ENCODE measurements at regions not wholly inside any gene's neighbourhood (a gene's known extent, or its start where the extent isn't known, plus 50 kb on each side); places are given as distances from the start of the nearest gene placed in this dataset.

DNA sequence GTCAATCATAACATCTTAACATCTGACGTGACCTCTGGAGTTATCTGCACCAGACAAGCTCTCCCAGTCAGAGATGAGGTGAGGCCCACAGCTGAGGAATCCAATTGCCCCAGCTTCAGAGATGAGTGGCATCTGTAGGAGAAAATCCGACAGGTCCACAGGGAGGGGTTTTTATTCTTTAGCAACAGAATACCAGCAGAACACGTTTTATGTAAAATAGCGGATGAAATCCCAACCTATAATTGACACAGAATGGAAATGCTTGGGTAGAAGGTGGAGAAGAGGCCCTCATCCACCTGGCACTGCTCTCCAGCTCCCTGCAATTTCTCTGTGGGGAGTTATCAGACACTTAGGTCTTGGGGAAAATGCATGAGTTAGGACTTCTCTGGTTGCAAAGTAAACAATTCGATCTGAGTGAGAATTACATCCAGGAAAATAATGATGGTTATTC, 144.2 kb upstream of the NRP1 start:
- Histone ChIP-seq H3K9ac (replicated peaks in 1 of 4; ENCODE audit: extremely low read depth in 1 of 4, low read depth in 3 of 4, low read length in 3 of 4) (no peak overlapping the region), H3K23me2 (ENCODE audit: low read depth, low read length) (no peaks in the 10 kb centered on the region), H2BK20ac (ENCODE audit: low read length) (no peak overlapping the region), H2AK5ac (ENCODE audit: low read depth, low read length) (no peak overlapping the region), H4K20me1 (replicated peaks in 1 of 2; ENCODE audit: control insufficient read depth in 1 of 2, insufficient read depth in 2 of 2, low read length in 2 of 2) (no peaks in the 10 kb centered on the region), H3K36me3 (ENCODE audit: control insufficient read depth in 2 of 4, insufficient read depth in 4 of 4, low read length in 3 of 4) (peaks cover 0 to 3% (median 0%) of the 10 kb centered on the region in 4 experiments; a peak in 1 of 8 replicates), H2AFZ (ENCODE audit: low read length) (no peak overlapping the region), H2BK12ac (ENCODE audit: low read depth, low read length) (no peak overlapping the region), H3K23ac (ENCODE audit: insufficient read length) (no peak overlapping the region), H3K4me3 (ENCODE audit: extremely low read depth in 1 of 4, insufficient read depth in 2 of 4, low read depth in 3 of 4, low read length in 4 of 4) (no peak overlapping the region), H3K56ac (replicated peaks; ENCODE audit: insufficient read length, low read depth, low read length) (no peak overlapping the region), H3K79me1 (ENCODE audit: low read depth, low read length) (no peaks in the 10 kb centered on the region), H2BK15ac (ENCODE audit: low read length) (no peak overlapping the region), H3K4me1 (replicated peaks in 1 of 4; ENCODE audit: control insufficient read depth in 3 of 4, insufficient read depth in 4 of 4, low read length in 3 of 4) (peaks cover 0 to 5% (median 3%) of the 10 kb centered on the region in 4 experiments; a peak in 3 of 7 replicates), H3K4me2 (ENCODE audit: insufficient read depth in 1 of 2, low read depth in 2 of 2, low read length in 2 of 2) (no peak overlapping the region), H3K9me3 (ENCODE audit: insufficient read depth in 2 of 2, low read depth in 1 of 2, low read length in 1 of 2) (peaks cover 9 to 12% of the 10 kb centered on the region in 2 experiments; a peak in 3 of 4 replicates), H3K27me3 (replicated peaks in 1 of 4; ENCODE audit: control insufficient read depth in 3 of 4, extremely low read depth in 1 of 4, insufficient read depth in 3 of 4, low read length in 3 of 4) (no peaks in the 10 kb centered on the region), H3K27ac (ENCODE audit: low read depth, low read length) (no peak overlapping the region), H3K79me2 (ENCODE audit: control insufficient read depth in 1 of 2, insufficient read depth in 2 of 2, low read length in 2 of 2) (no peaks in the 10 kb centered on the region), H4K91ac (replicated peaks; ENCODE audit: insufficient read length, low read length) (no peak overlapping the region), H4K8ac (ENCODE audit: extremely low read depth, insufficient read depth, low read length) (no peak overlapping the region), H3K18ac (ENCODE audit: extremely low read depth, low read length) (no peak overlapping the region), H3K4ac (replicated peaks; ENCODE audit: insufficient read length, low read depth, low read length) (no peak overlapping the region), H3K14ac (ENCODE audit: insufficient read length) (no peak overlapping the region), H4K5ac (ENCODE audit: insufficient read length, low read depth, low read length) (no peak overlapping the region), H2BK5ac (ENCODE audit: low read depth, low read length) (no peak overlapping the region), H2BK120ac (replicated peaks; ENCODE audit: low read depth, low read length) (no peak overlapping the region)
- DNase-seq (ENCODE audit: low read depth in 1 of 2, low spot score in 2 of 2) = no peak
- 88% methylated on average over 5 of the region's 5 CpGs; no CpG with 5 or more reads in 1 of the 2 experiments for WGBS, 2 experiments (ENCODE audit: extremely low coverage in 1 of 2, insufficient coverage in 1 of 2, insufficient read length in 1 of 2, insufficient replicate concordance in 2 of 2, low coverage in 1 of 2, low lambda C conversion rate in 2 of 2, missing lambda C conversion rate in 1 of 2)
- FAIRE-seq = no peak
- ChIA-PET CTCF (ENCODE audit: partially characterized antibody) (no interaction called here), POLR2A (ENCODE audit: partially characterized antibody) (no interaction called here)
- TF ChIP-seq TBP (IDR thresholded peaks at IDR 0.05; ENCODE audit: low read depth, low read length) = no peak
- no peak for TF ChIP-seq SIRT6 (IDR thresholded peaks at IDR 0.05; ENCODE audit: low read length)
- TF ChIP-seq FOSL1 (IDR thresholded peaks at IDR 0.05; ENCODE audit: insufficient read depth, low read depth, low read length) = no peak
- TF ChIP-seq BCL11A (IDR thresholded peaks at IDR 0.05; ENCODE audit: low read depth in 2 of 2, low read length in 2 of 2) = no peak
- no peak for TF ChIP-seq EGR1 (IDR thresholded peaks at IDR 0.05; ENCODE audit: borderline replicate concordance, low read depth, low read length)
- TF ChIP-seq CEBPB (IDR thresholded peaks at IDR 0.05; ENCODE audit: low read depth, low read length) = no peak
- TF ChIP-seq, protein P1, sequence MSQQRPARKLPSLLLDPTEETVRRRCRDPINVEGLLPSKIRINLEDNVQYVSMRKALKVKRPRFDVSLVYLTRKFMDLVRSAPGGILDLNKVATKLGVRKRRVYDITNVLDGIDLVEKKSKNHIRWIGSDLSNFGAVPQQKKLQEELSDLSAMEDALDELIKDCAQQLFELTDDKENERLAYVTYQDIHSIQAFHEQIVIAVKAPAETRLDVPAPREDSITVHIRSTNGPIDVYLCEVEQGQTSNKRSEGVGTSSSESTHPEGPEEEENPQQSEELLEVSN (IDR thresholded peaks at IDR 0.05) = no peak
- no peak for TF ChIP-seq GTF2F1 (IDR thresholded peaks at IDR 0.05; ENCODE audit: borderline replicate concordance, low read depth, low read length)
- TF ChIP-seq RFX5 (IDR thresholded peaks at IDR 0.05; ENCODE audit: borderline replicate concordance, low read depth, low read length) = no peak
- TF ChIP-seq ASH2L (IDR thresholded peaks at IDR 0.05; ENCODE audit: low read length) = no peak
- no peak for TF ChIP-seq HDAC2 (IDR thresholded peaks at IDR 0.05; ENCODE audit: borderline replicate concordance in 1 of 2, low read depth in 2 of 2, low read length in 2 of 2)
- TF ChIP-seq RAD21 (IDR thresholded peaks at IDR 0.05 in 1 of 2, conservative IDR thresholded peaks at IDR 0.05 in 1 of 2; ENCODE audit: low read depth in 2 of 2, low read length in 2 of 2) = no peak

Measured in H1 (cell line).